CD4-positive, alpha-beta T cell (primary cell): ENCODE measurements at regions not wholly inside any gene's neighbourhood (a gene's known extent, or its start where the extent isn't known, plus 50 kb on each side); places are given as distances from the start of the nearest gene placed in this dataset.

ENCODE experiments used
- ATAC-seq: fragments of 200-7000 bp; cut with Tn5 transposase; one replicate; pipeline ENCODE4 v1.10.0; 2022; ENCODE audit warnings: mild to moderate bottlenecking; ENCODE audit not compliant: poor library complexity
- CTCF ChIA-PET: fragments of 350-600 bp; sonication (Branson Sonifier 250); formaldehyde crosslinking; loops from one replicate; lab custom pipeline; 2021; ENCODE audit warnings: antibody characterized with exemption, inconsistent platforms; lab: Charles Lee
- POLR2A ChIA-PET: fragments of 350-600 bp; sonication (Branson Sonifier 250); formaldehyde crosslinking; loops from one replicate; lab custom pipeline; 2021; ENCODE audit warnings: antibody characterized with exemption, inconsistent platforms; lab: Charles Lee
- DNase-seq, 14 experiments: peaks; one replicate each; pipeline ENCODE4 v3.0.0-alpha.2; 2013 to 2020; ENCODE audit warnings: mixed read lengths in 2 of 14
- H3K27ac ChIP-seq, 2 donors: one replicate each; pipeline versions ENCODE4 v1.5.1 to v1.7.0; 2013; ENCODE audit warnings: low read length in 2 of 2, low read depth in 1 of 2, mild to moderate bottlenecking in 1 of 2
- H3K27me3 ChIP-seq, 2 experiments: 1 replicate in 1 of 2; 2 replicates in 1 of 2; pipeline versions ENCODE4 v1.6.1 to v1.7.0; 2013; ENCODE audit warnings: low read length in 2 of 2, control low read depth in 1 of 2, mild to moderate bottlenecking in 1 of 2, moderate library complexity in 1 of 2; ENCODE audit not compliant: insufficient read depth in 2 of 2, control insufficient read depth in 1 of 2
- H3K36me3 ChIP-seq: one replicate; pipeline ENCODE4 v1.6.1; 2013; ENCODE audit warnings: low read length, control low read depth; ENCODE audit not compliant: insufficient read depth
- H3K4me1 ChIP-seq: one replicate; pipeline ENCODE4 v1.6.1; 2013; ENCODE audit warnings: low read length, control low read depth; ENCODE audit not compliant: insufficient read depth
- H3K4me3 ChIP-seq: one replicate; pipeline ENCODE4 v1.5.1; 2013; ENCODE audit warnings: mild to moderate bottlenecking, low read length, moderate library complexity
- H3K9me3 ChIP-seq, 2 experiments: 1 replicate in 1 of 2; 2 replicates in 1 of 2; pipeline versions ENCODE4 v1.6.1 to v1.7.0; 2013; ENCODE audit warnings: low read length in 2 of 2, mild to moderate bottlenecking in 2 of 2, control low read depth in 1 of 2, moderate library complexity in 1 of 2; ENCODE audit not compliant: control insufficient read depth in 1 of 2, insufficient read depth in 1 of 2
- H3K27ac Mint-ChIP-seq: one replicate; pipeline ENCODE4 v1.8.0; 2020; ENCODE audit warnings: mixed read lengths
- H3K27me3 Mint-ChIP-seq: one replicate; pipeline ENCODE4 v1.8.0; 2021; ENCODE audit warnings: mixed read lengths
- H3K36me3 Mint-ChIP-seq: one replicate; pipeline ENCODE4 v1.8.0; 2021; ENCODE audit warnings: low read depth, mixed read lengths
- H3K4me1 Mint-ChIP-seq: one replicate; pipeline ENCODE4 v1.8.0; 2021; ENCODE audit warnings: low read depth, mixed read lengths
- H3K4me3 Mint-ChIP-seq: one replicate; pipeline ENCODE4 v1.8.0; 2020; ENCODE audit warnings: mild to moderate bottlenecking, mixed read lengths
- H3K9me3 Mint-ChIP-seq: one replicate; pipeline ENCODE4 v1.8.0; 2020; ENCODE audit warnings: mixed read lengths
- intact Hi-C, 2 experiments: fragments of 100-400 bp; cut with DNase I in 1 of 2; cut with micrococcal nuclease in 1 of 2; formaldehyde crosslinking; loops; one replicate each; pipeline versions ENCODE4 v1.15.1 to v1.9.0; 2023 to 2025; cut with DNase I, micrococcal nuclease
- TF ChIP-seq, protein P1 (sequence below): fragments of 200-600 bp; IDR thresholded peaks from one replicate; pipeline ENCODE4 v1.8.0; 2022; ENCODE audit warnings: antibody characterized with exemption, mild to moderate bottlenecking

DNA sequence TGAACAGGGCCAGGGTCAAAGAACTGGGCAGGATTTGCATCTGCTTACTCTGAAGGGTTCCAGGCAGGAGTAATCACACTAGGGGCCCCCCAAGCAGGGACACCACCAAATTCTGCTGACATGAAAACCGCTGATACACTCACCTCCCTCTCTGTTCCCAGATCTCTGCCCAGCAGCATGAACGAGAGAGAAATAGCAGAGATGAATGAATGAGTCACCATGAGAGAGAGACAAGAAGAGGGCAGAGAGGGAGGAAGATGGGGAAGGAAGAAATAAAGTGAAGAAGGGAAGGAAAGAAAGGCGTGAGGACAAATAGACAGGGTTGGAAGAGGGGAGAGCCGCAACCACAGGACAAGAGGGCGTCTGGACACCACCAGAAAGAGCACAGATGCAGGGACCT, 285.9 kb upstream of the NEBL start:
- Histone ChIP-seq H3K36me3 (no peaks in the 10 kb centered on the region), H3K27me3 (no peaks in the 10 kb centered on the region), H3K27ac (no peak overlapping the region), H3K4me3 (no peak overlapping the region), H3K4me1 (no peaks in the 10 kb centered on the region), H3K9me3 (no peaks in the 10 kb centered on the region)
- no peak overlapping the region for H3K27ac Mint-ChIP-seq
- peaks cover 22% of the 10 kb centered on the region for H3K27me3 Mint-ChIP-seq
- POLR2A ChIA-PET, result no interaction called here
- no peaks in the 10 kb centered on the region for H3K4me1 Mint-ChIP-seq
- intact Hi-C loops, result no loop called here
- DNase-seq (no peak), ATAC-seq (no peak)
- TF ChIP-seq, protein P1, sequence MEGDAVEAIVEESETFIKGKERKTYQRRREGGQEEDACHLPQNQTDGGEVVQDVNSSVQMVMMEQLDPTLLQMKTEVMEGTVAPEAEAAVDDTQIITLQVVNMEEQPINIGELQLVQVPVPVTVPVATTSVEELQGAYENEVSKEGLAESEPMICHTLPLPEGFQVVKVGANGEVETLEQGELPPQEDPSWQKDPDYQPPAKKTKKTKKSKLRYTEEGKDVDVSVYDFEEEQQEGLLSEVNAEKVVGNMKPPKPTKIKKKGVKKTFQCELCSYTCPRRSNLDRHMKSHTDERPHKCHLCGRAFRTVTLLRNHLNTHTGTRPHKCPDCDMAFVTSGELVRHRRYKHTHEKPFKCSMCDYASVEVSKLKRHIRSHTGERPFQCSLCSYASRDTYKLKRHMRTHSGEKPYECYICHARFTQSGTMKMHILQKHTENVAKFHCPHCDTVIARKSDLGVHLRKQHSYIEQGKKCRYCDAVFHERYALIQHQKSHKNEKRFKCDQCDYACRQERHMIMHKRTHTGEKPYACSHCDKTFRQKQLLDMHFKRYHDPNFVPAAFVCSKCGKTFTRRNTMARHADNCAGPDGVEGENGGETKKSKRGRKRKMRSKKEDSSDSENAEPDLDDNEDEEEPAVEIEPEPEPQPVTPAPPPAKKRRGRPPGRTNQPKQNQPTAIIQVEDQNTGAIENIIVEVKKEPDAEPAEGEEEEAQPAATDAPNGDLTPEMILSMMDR, result no peak
- H3K9me3 Mint-ChIP-seq, result peaks cover 3% of the 10 kb centered on the region
- no peak overlapping the region for H3K4me3 Mint-ChIP-seq
- no peaks in the 10 kb centered on the region for H3K36me3 Mint-ChIP-seq
- CTCF ChIA-PET, result no interaction called here

DNA sequence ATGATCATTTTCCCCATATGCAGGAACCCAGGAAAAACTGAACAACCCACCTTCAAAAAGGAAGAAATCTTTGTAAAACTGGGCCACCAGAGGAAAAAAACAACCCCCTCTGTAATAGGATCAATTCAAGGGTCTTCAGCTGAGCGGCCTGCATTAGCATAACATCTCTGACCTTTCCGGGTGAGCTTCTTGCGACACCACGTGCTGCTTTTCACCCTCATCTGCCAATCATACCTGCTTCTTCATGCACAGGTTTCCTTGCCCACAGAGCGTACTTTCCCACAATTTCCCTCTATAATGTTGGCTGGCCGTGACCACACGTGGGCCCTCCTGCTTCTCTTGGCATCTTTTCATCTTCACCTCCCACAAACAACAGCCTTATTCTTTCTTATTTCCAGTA, 284.3 kb upstream of the NEBL start:
- DNase-seq (no peak), ATAC-seq (no peak)
- no peaks in the 10 kb centered on the region for H3K36me3 ChIP-seq
- Mint-ChIP-seq H3K27ac (no peak overlapping the region), H3K4me3 (no peak overlapping the region), H3K27me3 (peaks cover 37% of the 10 kb centered on the region), H3K9me3 (peaks cover 3% of the 10 kb centered on the region), H3K36me3 (no peaks in the 10 kb centered on the region), H3K4me1 (no peaks in the 10 kb centered on the region)
- CTCF ChIA-PET, result no interaction called here
- no peak overlapping the region for H3K4me3 ChIP-seq
- intact Hi-C loops, result no loop called here
- TF ChIP-seq, protein P1, result no peak
- no peaks in the 10 kb centered on the region for H3K4me1 ChIP-seq
- H3K9me3 ChIP-seq, result no peaks in the 10 kb centered on the region
- H3K27me3 ChIP-seq, result peaks cover 0 to 3% of the 10 kb centered on the region in 2 experiments
- no peak overlapping the region for H3K27ac ChIP-seq
- POLR2A ChIA-PET, result no interaction called here

DNA sequence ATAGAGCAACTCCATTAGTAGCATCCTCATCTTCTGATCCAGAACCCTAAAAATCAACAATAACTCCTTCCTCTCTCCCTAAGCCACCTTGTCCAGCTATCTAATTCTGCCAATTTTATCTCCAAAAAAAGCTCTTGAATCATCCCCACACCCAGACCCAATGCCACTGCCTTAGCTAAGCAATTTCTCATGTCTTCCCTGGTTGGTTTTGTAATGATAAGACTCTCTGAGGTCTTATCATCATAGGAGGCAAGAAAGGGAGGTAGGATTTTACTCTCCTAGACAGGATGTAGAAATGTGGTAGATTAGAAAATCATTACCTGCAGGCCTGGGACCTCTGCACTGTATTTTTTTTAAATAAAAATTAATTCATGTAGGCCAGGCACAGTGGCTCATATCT, 283.5 kb upstream of the NEBL start:
- H3K27ac Mint-ChIP-seq, result no peak overlapping the region
- H3K4me3 Mint-ChIP-seq, result no peak overlapping the region
- ChIA-PET CTCF (no interaction called here), POLR2A (no interaction called here)
- H3K27me3 ChIP-seq, result peaks cover 0 to 8% of the 10 kb centered on the region in 2 experiments
- intact Hi-C loops, result no loop called here
- peaks cover 44% of the 10 kb centered on the region for H3K27me3 Mint-ChIP-seq
- peaks cover 3% of the 10 kb centered on the region for H3K9me3 Mint-ChIP-seq
- no peaks in the 10 kb centered on the region for H3K4me1 ChIP-seq
- no peaks in the 10 kb centered on the region for H3K36me3 Mint-ChIP-seq
- ATAC-seq (no peak), DNase-seq (no peak)
- H3K27ac ChIP-seq, result no peak overlapping the region
- H3K36me3 ChIP-seq, result no peaks in the 10 kb centered on the region
- H3K4me3 ChIP-seq, result no peak overlapping the region
- H3K9me3 ChIP-seq, result no peaks in the 10 kb centered on the region
- no peaks in the 10 kb centered on the region for H3K4me1 Mint-ChIP-seq
- TF ChIP-seq, protein P1, result no peak
